ENCODE measurements at regions not wholly inside any gene's neighbourhood (a gene's known extent, or its start where the extent isn't known, plus 50 kb on each side); places are given as distances from the start of the nearest gene placed in this dataset.
"Not testable (repeated sequence)": the region's sequence is repeated elsewhere in the genome, so short reads cannot be mapped to it uniquely, and the experiment has no call there.

- DNase-seq (no peak), ATAC-seq (no peak)
- H3K36me3 ChIP-seq: no peaks in the 10 kb centered on the region
- no peak overlapping the region for H3K27ac ChIP-seq
- H3K4me1 ChIP-seq: no peaks in the 10 kb centered on the region
- no peak overlapping the region for H3K4me3 ChIP-seq
- WGBS, 2 donors: 69 to 76% methylated on average over 2 of the region's 2 CpGs
- intact Hi-C loops (cut with DNase I): no loop called here
- TF ChIP-seq, protein P1, sequence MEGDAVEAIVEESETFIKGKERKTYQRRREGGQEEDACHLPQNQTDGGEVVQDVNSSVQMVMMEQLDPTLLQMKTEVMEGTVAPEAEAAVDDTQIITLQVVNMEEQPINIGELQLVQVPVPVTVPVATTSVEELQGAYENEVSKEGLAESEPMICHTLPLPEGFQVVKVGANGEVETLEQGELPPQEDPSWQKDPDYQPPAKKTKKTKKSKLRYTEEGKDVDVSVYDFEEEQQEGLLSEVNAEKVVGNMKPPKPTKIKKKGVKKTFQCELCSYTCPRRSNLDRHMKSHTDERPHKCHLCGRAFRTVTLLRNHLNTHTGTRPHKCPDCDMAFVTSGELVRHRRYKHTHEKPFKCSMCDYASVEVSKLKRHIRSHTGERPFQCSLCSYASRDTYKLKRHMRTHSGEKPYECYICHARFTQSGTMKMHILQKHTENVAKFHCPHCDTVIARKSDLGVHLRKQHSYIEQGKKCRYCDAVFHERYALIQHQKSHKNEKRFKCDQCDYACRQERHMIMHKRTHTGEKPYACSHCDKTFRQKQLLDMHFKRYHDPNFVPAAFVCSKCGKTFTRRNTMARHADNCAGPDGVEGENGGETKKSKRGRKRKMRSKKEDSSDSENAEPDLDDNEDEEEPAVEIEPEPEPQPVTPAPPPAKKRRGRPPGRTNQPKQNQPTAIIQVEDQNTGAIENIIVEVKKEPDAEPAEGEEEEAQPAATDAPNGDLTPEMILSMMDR (IDR thresholded peaks at IDR 0.05): no peak
- H3K9me3 ChIP-seq: peaks cover 0 to 17% (median 0%) of the 10 kb centered on the region in 11 donors
- H3K27me3 ChIP-seq: no peaks in the 10 kb centered on the region
These were observed 382.5 kb downstream of the CENPW start for GRCh38 chr6:126722411-126722810.

- Histone ChIP-seq H3K36me3 (no peaks in the 10 kb centered on the region), H3K9me3 (peaks cover 0 to 28% (median 0%) of the 10 kb centered on the region in 11 donors), H3K27ac (no peak overlapping the region), H3K4me3 (no peak overlapping the region), H3K4me1 (no peaks in the 10 kb centered on the region), H3K27me3 (no peaks in the 10 kb centered on the region)
- 92 to 93% methylated on average over 10 of the region's 10 CpGs for WGBS, 2 donors
- intact Hi-C loops (cut with DNase I): no loop called here
- TF ChIP-seq, protein P1 (IDR thresholded peaks at IDR 0.05): no peak
- DNase-seq (no peak), ATAC-seq (no peak)
These were observed 383.7 kb downstream of the CENPW start for GRCh38 chr6:126723541-126724170.

- 33 to 46% methylated on average over 2 of the region's 2 CpGs for WGBS, 2 donors
- no peak for DNase-seq
- TF ChIP-seq, protein P1 (IDR thresholded peaks at IDR 0.05): no peak
- Histone ChIP-seq H3K36me3 (no peaks in the 10 kb centered on the region), H3K27ac (no peak overlapping the region), H3K9me3 (peaks cover 0 to 36% (median 0%) of the 10 kb centered on the region in 11 donors), H3K4me1 (no peaks in the 10 kb centered on the region), H3K4me3 (no peak overlapping the region), H3K27me3 (no peaks in the 10 kb centered on the region)
- intact Hi-C loops (cut with DNase I): no loop called here
- no peak for ATAC-seq
These were observed 384.9 kb downstream of the CENPW start for GRCh38 chr6:126724821-126725220.

- H3K27ac ChIP-seq; ATAC-seq; intact Hi-C loops (cut with DNase I); H3K4me3 ChIP-seq; H3K36me3 ChIP-seq; H3K27me3 ChIP-seq; DNase-seq; H3K4me1 ChIP-seq: not testable (repeated sequence)
- WGBS, 2 donors: 72 to 82% methylated on average over 7 of the region's 7 CpGs
- H3K9me3 ChIP-seq: peaks cover 0 to 39% (median 0%) of the 10 kb centered on the region in 11 donors
These were observed 386.5 kb downstream of the CENPW start for GRCh38 chr6:126726454-126726853.

DNA sequence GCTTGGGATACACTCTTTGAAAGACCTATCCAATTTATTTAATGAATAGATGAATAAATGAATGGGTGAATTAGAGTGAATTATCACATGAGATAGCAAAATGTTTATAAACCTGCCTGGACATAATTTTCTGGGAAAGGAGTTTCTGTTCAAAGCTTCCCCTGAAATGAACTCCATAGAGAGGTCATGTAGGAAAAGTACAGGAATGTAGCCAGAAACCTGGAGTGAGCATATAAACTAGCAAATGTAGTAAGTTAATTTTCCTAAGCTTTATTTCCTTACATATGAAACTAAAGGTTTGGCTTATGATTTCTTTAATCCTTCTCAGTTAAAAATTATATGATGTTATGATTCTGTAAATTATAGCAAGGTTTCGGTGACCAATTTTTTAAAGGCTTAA is 380.3 kb upstream of the RSPO3 start:
- TF ChIP-seq, protein P1 (IDR thresholded peaks at IDR 0.05): no peak
- no peaks in the 10 kb centered on the region for H3K4me1 ChIP-seq
- ATAC-seq: no peak
- H3K4me3 ChIP-seq: no peak overlapping the region
- H3K27me3 ChIP-seq: peaks cover 0 to 3% (median 0%) of the 10 kb centered on the region in 7 donors
- WGBS, 2 donors: 84 to 88% methylated on average over 1 of the region's 1 CpG
- H3K27ac ChIP-seq: no peak overlapping the region
- no peaks in the 10 kb centered on the region for H3K36me3 ChIP-seq
- intact Hi-C loops (cut with DNase I): no loop called here
- peaks cover 0 to 2% (median 0%) of the 10 kb centered on the region in 11 donors for H3K9me3 ChIP-seq
- DNase-seq: no peak

Data from heart right ventricle (tissue), 16 donors.